NCI-H2227 (cell line): ENCODE measurements at regions not wholly inside any gene's neighbourhood (a gene's known extent, or its start where the extent isn't known, plus 50 kb on each side); places are given as distances from the start of the nearest gene placed in this dataset.

Experiments used
- DNase-seq: peaks from one replicate; lab custom pipeline; 2025; ENCODE audit not compliant: unreplicated experiment; lab: John Stamatoyannopoulos, UW

DNA sequence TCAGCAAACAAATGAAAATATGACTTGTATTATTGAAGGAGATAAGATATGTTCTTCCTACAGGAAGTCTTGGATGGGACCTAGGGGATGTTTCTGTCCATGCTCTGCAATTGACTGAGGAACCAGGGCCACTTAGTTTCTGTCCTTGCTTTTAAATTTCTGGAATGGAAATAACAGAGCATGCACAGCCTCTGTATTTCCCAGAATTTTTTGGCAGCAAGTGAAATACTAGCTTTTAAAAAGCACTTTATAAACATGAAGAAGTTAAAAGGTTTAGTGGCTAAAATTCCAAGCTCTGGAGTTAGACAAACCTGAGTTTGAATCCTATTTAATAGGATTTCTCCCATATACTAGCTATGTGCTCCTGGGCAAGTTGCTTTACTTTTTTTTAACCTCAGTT lies 127.7 kb upstream of the FZD8 start:
- no peak for DNase-seq

GRCh38 chr10:35768731-35769130 lies 126.6 kb upstream of the FZD8 start:
- DNase-seq, result no peak

DNA sequence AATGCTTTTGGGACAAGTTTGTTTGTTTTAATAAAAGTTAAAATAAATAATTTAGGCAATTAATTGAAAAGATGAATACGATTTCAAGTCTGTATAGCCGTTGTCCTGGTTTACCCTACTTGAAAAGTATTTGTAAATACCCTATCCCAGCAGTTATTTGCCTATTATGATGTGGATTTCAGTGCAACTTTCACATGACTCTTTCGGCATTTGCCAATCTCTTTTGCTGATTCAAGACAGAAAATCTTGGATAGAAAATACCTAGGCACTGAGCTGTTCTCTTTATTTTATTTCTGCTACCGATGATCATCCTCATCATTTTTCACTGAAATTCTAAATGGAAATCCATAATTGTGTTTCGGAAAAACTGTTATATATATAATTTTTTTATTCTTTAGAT lies 125.9 kb upstream of the FZD8 start:
- no peak for DNase-seq

DNA sequence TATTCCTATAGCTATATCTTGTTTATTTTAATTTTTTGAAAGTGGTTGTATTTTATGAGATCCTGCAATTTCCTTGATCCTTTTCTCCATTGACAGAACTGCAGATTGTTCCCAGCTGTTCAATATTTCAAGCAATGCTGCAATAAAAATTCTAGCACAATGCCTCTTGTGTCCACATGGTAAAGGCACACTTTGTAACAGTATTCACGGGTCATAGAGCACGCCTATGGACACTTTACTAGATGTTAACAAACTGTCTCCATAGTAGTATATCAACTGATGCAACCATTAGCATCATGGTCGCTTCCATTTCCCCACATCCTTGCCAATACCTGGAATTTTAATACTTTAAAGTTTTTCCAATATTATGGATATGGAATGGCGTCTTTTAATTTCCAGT lies 123.9 kb upstream of the FZD8 start:
- no peak for DNase-seq

- no peak for DNase-seq
These were observed 123.0 kb upstream of the FZD8 start for GRCh38 chr10:35765066-35765527.

DNA sequence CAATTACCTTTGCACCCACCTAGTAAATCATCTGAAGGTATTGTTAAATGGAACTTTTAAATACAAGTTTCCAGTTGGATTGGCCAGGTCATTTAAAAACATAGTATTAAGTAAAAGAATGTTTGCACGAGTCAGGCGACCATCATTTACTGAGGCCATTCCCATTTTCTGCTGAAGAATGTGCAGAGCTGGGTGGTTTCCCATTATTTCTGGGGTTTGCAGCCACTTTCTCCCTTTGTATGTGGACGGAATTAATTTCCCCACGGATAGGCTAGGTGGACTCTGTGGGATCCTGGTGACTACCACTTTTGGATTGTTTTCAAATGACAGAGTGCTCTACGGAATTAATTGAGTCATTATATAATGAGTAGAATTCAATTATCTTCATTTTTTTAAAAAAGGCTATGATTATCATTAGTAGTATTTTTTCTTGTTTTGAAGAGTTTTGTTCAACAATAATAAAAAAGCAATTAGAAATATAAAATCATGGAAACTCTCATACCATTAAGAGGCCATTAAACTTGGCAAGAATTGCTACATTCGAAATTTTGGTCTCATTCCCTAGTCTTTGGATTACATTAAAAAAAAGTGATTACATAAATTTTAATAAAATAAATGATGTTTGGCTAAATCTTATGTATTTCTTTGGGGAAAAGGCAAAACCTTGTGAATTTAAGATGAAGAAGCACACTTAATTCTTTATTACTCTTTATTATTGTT lies 120.4 kb upstream of the FZD8 start:
- DNase-seq, result no peak

DNA sequence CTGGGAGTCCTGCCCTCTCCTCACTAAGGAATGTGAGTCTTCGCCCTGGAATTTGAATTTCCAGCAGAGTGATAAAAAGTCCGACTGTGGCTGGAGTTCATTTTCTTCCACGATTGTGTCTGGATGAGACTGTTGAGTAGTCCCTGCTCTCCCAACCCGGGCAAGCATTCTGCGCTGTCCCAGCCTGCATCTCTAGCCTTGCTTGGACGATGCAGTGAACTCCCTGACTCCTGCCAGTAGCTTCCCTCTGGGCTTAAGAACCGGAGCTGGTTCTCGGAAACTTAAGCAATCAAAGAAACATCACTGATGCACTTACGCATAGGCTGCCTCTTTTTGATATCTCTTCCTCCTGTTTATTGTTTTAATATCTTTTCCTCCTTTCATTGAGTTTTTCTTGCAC lies 116.0 kb upstream of the FZD8 start:
- DNase-seq, result no peak

DNA sequence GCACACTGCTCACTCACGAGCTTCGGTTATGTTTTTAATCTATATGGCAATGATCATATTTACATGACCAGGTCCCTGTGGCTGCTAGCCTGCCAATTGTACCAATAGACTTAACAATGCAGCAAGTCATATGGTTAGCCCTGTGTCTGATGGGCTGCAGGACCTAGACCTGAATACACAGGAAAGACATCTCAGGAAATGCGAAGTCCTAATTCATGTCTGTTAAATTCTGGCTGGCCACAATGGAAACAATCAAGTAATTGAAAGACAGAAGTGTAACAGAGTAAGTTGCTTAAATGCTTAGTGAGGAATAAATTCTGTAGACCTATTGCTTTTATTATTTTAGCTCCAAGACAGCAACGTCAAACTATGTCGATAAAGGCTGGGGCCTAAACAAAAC lies 112.4 kb upstream of the FZD8 start:
- no peak for DNase-seq

GRCh38 chr10:35752469-35753461 lies 110.7 kb upstream of the FZD8 start:
- DNase-seq, result no peak

GRCh38 chr10:35751347-35751746 lies 109.3 kb upstream of the FZD8 start:
- DNase-seq, result no peak

GRCh38 chr10:35749230-35749629 lies 107.1 kb upstream of the FZD8 start:
- DNase-seq, result no peak

GRCh38 chr10:35745617-35746403 lies 103.7 kb upstream of the FZD8 start:
- no peak for DNase-seq

DNA sequence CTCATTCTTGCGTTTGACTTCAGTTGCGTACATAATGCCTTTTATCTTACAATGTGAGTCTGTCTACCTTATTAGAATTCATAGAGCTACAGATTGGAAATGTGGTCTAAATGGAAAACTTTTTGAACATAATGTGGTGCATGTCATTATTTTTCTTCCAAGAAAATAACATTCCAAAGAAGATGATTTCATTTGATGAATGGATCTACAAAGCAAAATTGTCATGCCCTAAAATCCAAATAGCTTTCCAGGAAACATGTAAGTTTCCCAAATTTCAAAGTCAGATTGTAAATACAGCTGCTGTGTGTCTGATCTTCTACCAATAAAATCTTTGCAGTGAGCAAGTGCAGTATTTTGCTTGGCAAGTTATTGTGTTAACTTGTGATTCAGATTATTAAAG lies 101.8 kb upstream of the FZD8 start:
- DNase-seq, result no peak

DNA sequence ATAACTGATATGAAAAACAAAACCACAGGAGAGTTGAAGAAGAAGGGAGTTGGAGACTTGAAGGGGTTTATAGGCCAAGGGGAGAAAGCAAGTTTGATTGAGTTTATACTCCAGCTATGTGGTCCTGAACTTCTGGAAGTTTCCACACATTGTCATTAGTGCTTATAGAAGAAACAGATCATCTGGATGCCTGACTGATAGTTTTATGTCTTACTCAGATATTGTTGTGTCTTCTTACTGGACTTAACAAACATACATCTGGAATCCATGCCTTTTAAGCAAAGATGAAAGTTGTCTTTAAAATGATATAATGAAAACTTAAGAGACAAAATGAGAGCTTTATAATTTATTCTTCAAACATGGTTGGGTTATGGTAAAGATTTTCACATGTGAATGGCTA lies 101.3 kb upstream of the FZD8 start:
- no peak for DNase-seq

GRCh38 chr10:35739998-35740397 lies 97.9 kb upstream of the FZD8 start:
- no peak for DNase-seq

- DNase-seq, result no peak
These were observed 93.3 kb upstream of the FZD8 start for GRCh38 chr10:35735412-35735811.

DNA sequence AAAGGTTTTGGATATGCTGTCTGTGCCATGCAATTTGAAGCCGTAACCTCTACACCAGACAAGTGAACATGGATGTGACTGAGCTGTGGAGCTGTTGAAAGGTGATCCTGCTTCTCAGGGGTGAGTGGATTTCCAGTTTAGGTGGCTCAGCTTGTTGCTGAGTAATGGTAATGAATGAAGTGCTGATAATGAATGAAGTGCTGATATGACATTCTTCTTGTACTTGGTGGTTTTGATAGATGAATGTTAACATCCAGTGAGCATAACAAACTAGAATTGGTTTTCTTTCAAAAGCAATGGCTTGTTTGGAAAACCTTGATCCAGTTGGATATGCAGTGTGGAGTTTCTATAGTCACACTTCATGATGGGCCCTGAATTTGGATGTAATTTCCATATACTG lies 89.7 kb upstream of the FZD8 start:
- DNase-seq, result no peak

DNA sequence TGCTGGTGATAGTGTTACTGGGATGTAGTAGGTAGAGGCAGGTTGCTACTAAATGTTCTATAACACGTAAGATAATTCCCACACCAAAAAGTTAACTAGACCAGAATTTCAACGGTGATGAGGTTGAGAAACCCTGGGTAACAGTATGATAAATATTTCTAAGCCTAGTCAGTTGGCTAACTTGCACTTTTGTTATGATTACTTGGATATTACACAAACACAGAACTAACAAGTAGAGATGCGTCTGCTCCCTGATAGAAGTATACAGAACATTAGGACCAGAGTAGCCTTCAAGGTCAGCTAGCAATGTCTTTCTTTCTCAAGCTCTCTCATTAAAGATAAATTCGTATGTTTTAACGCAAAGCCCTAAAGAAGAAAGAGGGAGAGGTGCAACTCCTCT lies 86.2 kb upstream of the FZD8 start:
- no peak for DNase-seq

DNA sequence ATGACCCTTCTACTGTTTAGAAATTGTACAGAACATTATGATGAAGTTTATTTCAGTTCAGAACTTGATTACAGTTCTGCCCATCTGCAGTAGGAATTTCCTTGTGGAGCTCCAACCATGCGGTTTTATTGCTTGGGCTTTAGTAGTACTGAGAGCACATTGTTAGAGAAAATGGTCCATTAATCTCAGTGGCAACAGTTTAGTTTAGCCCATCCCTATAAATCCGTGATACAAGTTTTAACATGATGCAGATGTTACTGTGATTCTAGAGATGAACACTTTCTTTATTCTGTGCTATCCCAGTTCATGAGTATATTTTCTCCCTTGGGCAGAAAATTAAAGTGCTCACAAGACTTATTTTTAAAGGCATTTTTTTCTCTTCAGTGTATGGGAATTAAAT lies 84.8 kb upstream of the FZD8 start:
- DNase-seq, result no peak

- DNase-seq, result no peak
These were observed 81.9 kb upstream of the FZD8 start for GRCh38 chr10:35723992-35724391.

- DNase-seq, result no peak
These were observed 81.0 kb upstream of the FZD8 start for GRCh38 chr10:35723059-35723458.
